ENCODE measurements at regions not wholly inside any gene's neighbourhood (a gene's known extent, or its start where the extent isn't known, plus 50 kb on each side); places are given as distances from the start of the nearest gene placed in this dataset.

- no peak for TF ChIP-seq CTCF (IDR thresholded peaks at IDR 0.05)
- TF ChIP-seq POLR2A (IDR thresholded peaks at IDR 0.05) = no peak
Observed at GRCh38 chr7:101725921-101726320, 91.5 kb upstream of the CUX1 start.

All from body of pancreas (tissue), 4 donors.